GM12801 (cell line): ENCODE measurements at regions not wholly inside any gene's neighbourhood (a gene's known extent, or its start where the extent isn't known, plus 50 kb on each side); places are given as distances from the start of the nearest gene placed in this dataset.

Source experiments
- CTCF ChIP-seq: IDR thresholded peaks from one replicate; pipeline ENCODE4 v1.5.1; 2011; ENCODE audit warnings: control low read depth; ENCODE audit not compliant: insufficient read length; ENCODE audit errors: extremely low read depth

- no peak for TF ChIP-seq CTCF
Measured at GRCh38 chr5:96015709-96016108, 54.1 kb upstream of the ELL2 start.

GRCh38 chr5:96014395-96014794 is 52.7 kb upstream of the ELL2 start:
- TF ChIP-seq CTCF: no peak

- no peak for TF ChIP-seq CTCF
Measured at GRCh38 chr5:96013254-96013653, 51.6 kb upstream of the ELL2 start.

- TF ChIP-seq CTCF: no peak
Measured at GRCh38 chr5:96012399-96012798, 50.7 kb upstream of the ELL2 start.
